HepG2 (cell line): ENCODE measurements at regions not wholly inside any gene's neighbourhood (a gene's known extent, or its start where the extent isn't known, plus 50 kb on each side); places are given as distances from the start of the nearest gene placed in this dataset.
"Not testable (repeated sequence)": the region's sequence is repeated elsewhere in the genome, so short reads cannot be mapped to it uniquely, and the experiment has no call there.

ENCODE experiments used
- FOXA1 ChIP-seq, 2 experiments: fragments of 450-650 bp in 1 of 2; sonication (generic) in 1 of 2; formaldehyde crosslinking in 1 of 2; IDR thresholded peaks; 2 replicates each; pipeline versions ENCODE4 v1.4.0 to v1.6.1; 2016 to 2020; ENCODE audit warnings: missing genetic modification reagents in 1 of 2
- HDAC2 ChIP-seq: sonication (generic); formaldehyde crosslinking; IDR thresholded peaks from 2 replicates; pipeline ENCODE4 v1.4.0; 2020; ENCODE audit warnings: missing genetic modification reagents
- HMG20A ChIP-seq: IDR thresholded peaks from 2 replicates; pipeline ENCODE4 v1.6.1; 2016; ENCODE audit warnings: borderline replicate concordance
- SIX1 ChIP-seq: sonication (generic); formaldehyde crosslinking; IDR thresholded peaks from 2 replicates; pipeline ENCODE4 v1.4.0; 2020; ENCODE audit warnings: missing genetic modification reagents, borderline replicate concordance
- SOX13 ChIP-seq, 3 experiments: fragments of 450-650 bp in 1 of 3; sonication (generic) in 1 of 3; formaldehyde crosslinking in 1 of 3; IDR thresholded peaks in 2 of 3; conservative IDR thresholded peaks in 1 of 3; 2 replicates each; pipeline versions ENCODE4 v1.5.0 to v1.6.1; 2016 to 2020; ENCODE audit warnings: antibody characterized with exemption in 1 of 3, mild to moderate bottlenecking in 1 of 3, missing compliant biosample characterization in 1 of 3, missing genetic modification reagents in 1 of 3, moderate library complexity in 1 of 3
- TCF7 ChIP-seq: sonication (generic); IDR thresholded peaks from 2 replicates; pipeline ENCODE4 v1.6.1; 2016; ENCODE audit warnings: antibody characterized with exemption, low read depth
- TF ChIP-seq, protein P1 (sequence below): sonication (generic); formaldehyde crosslinking; IDR thresholded peaks from 2 replicates; pipeline ENCODE4 v1.5.1; 2020; ENCODE audit warnings: mild to moderate bottlenecking, missing genetic modification reagents, borderline replicate concordance
- TF ChIP-seq, protein P2 (sequence below): sonication (generic); formaldehyde crosslinking; IDR thresholded peaks from 2 replicates; pipeline ENCODE4 v1.9.0; 2022; ENCODE audit warnings: low read depth, missing genetic modification reagents
- TF ChIP-seq, protein P3 (sequence below): sonication (generic); formaldehyde crosslinking; IDR thresholded peaks from 2 replicates; pipeline ENCODE4 v1.8.0; 2022; ENCODE audit warnings: mild to moderate bottlenecking, missing genetic modification reagents
- TF ChIP-seq, protein P4 (sequence below): IDR thresholded peaks from 2 replicates; pipeline ENCODE4 v1.4.0; 2020; ENCODE audit warnings: mild to moderate bottlenecking, missing genetic modification reagents
- TF ChIP-seq, protein P5 (sequence below): sonication (generic); formaldehyde crosslinking; conservative IDR thresholded peaks from 2 replicates; pipeline ENCODE4 v1.4.0; 2020; ENCODE audit warnings: mild to moderate bottlenecking, missing genetic modification reagents, moderate library complexity

DNA sequence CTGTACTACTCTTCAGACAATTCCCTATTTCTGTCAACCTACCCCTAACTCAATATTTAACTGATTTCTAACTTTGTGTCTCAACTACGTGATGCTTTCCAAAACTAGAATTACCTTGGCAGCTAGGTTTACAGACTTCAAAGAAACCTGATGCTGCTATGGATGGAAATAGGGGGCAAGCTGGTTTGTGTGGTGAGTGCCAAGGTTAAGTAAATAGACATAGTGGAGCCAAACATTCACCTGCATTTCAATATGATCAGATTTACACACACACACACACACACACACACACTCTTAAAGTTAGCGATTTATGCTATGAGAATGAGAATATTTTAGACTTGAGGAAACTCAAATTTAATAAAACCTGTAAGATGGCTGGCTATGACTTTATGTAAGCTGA, 52.1 kb upstream of the POMZP3 start (continued):
- TF ChIP-seq, protein P1, sequence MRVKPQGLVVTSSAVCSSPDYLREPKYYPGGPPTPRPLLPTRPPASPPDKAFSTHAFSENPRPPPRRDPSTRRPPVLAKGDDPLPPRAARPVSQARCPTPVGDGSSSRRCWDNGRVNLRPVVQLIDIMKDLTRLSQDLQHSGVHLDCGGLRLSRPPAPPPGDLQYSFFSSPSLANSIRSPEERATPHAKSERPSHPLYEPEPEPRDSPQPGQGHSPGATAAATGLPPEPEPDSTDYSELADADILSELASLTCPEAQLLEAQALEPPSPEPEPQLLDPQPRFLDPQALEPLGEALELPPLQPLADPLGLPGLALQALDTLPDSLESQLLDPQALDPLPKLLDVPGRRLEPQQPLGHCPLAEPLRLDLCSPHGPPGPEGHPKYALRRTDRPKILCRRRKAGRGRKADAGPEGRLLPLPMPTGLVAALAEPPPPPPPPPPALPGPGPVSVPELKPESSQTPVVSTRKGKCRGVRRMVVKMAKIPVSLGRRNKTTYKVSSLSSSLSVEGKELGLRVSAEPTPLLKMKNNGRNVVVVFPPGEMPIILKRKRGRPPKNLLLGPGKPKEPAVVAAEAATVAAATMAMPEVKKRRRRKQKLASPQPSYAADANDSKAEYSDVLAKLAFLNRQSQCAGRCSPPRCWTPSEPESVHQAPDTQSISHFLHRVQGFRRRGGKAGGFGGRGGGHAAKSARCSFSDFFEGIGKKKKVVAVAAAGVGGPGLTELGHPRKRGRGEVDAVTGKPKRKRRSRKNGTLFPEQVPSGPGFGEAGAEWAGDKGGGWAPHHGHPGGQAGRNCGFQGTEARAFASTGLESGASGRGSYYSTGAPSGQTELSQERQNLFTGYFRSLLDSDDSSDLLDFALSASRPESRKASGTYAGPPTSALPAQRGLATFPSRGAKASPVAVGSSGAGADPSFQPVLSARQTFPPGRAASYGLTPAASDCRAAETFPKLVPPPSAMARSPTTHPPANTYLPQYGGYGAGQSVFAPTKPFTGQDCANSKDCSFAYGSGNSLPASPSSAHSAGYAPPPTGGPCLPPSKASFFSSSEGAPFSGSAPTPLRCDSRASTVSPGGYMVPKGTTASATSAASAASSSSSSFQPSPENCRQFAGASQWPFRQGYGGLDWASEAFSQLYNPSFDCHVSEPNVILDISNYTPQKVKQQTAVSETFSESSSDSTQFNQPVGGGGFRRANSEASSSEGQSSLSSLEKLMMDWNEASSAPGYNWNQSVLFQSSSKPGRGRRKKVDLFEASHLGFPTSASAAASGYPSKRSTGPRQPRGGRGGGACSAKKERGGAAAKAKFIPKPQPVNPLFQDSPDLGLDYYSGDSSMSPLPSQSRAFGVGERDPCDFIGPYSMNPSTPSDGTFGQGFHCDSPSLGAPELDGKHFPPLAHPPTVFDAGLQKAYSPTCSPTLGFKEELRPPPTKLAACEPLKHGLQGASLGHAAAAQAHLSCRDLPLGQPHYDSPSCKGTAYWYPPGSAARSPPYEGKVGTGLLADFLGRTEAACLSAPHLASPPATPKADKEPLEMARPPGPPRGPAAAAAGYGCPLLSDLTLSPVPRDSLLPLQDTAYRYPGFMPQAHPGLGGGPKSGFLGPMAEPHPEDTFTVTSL (CRISPR knock-in tag): 0 out of 2 replicates have a peak, but pooled peaks have one; percentile 17
- TF ChIP-seq, protein P2, sequence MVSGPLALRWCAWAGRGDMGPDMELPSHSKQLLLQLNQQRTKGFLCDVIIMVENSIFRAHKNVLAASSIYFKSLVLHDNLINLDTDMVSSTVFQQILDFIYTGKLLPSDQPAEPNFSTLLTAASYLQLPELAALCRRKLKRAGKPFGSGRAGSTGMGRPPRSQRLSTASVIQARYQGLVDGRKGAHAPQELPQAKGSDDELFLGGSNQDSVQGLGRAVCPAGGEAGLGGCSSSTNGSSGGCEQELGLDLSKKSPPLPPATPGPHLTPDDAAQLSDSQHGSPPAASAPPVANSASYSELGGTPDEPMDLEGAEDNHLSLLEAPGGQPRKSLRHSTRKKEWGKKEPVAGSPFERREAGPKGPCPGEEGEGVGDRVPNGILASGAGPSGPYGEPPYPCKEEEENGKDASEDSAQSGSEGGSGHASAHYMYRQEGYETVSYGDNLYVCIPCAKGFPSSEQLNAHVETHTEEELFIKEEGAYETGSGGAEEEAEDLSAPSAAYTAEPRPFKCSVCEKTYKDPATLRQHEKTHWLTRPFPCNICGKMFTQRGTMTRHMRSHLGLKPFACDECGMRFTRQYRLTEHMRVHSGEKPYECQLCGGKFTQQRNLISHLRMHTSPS (CRISPR knock-in tag): peak; percentile 46; the same call in 1 of the 2 replicates
- TF ChIP-seq FOXA1 (IDR thresholded peaks at IDR 0.05) (peak; percentile 24; the same call in 1 of the 2 replicates), FOXA1 (CRISPR knock-in tag; IDR thresholded peaks at IDR 0.05) (peak; percentile 12; the same call in 1 of the 2 replicates), SOX13 (CRISPR knock-in tag; conservative IDR thresholded peaks at IDR 0.05 in 1 of 2, IDR thresholded peaks at IDR 0.05 in 1 of 2) (peak in 1 of 2 experiments; percentile 32; a peak in 1 of 4 replicates), HMG20A (CRISPR knock-in tag) (peak; percentile 38; the same call in 1 of the 2 replicates), SIX1 (CRISPR knock-in tag) (peak; percentile 66; the same call in 1 of the 2 replicates), HDAC2 (CRISPR knock-in tag) (peak; percentile 16; the same call in 1 of the 2 replicates), TCF7 (peak; percentile 77)
- not testable (repeated sequence) for TF ChIP-seq SOX13 (IDR thresholded peaks at IDR 0.05)
- TF ChIP-seq, protein P3, sequence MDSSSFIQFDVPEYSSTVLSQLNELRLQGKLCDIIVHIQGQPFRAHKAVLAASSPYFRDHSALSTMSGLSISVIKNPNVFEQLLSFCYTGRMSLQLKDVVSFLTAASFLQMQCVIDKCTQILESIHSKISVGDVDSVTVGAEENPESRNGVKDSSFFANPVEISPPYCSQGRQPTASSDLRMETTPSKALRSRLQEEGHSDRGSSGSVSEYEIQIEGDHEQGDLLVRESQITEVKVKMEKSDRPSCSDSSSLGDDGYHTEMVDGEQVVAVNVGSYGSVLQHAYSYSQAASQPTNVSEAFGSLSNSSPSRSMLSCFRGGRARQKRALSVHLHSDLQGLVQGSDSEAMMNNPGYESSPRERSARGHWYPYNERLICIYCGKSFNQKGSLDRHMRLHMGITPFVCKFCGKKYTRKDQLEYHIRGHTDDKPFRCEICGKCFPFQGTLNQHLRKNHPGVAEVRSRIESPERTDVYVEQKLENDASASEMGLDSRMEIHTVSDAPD: 0 out of 2 replicates have a peak, but pooled peaks have one; percentile 36
- TF ChIP-seq, protein P4, sequence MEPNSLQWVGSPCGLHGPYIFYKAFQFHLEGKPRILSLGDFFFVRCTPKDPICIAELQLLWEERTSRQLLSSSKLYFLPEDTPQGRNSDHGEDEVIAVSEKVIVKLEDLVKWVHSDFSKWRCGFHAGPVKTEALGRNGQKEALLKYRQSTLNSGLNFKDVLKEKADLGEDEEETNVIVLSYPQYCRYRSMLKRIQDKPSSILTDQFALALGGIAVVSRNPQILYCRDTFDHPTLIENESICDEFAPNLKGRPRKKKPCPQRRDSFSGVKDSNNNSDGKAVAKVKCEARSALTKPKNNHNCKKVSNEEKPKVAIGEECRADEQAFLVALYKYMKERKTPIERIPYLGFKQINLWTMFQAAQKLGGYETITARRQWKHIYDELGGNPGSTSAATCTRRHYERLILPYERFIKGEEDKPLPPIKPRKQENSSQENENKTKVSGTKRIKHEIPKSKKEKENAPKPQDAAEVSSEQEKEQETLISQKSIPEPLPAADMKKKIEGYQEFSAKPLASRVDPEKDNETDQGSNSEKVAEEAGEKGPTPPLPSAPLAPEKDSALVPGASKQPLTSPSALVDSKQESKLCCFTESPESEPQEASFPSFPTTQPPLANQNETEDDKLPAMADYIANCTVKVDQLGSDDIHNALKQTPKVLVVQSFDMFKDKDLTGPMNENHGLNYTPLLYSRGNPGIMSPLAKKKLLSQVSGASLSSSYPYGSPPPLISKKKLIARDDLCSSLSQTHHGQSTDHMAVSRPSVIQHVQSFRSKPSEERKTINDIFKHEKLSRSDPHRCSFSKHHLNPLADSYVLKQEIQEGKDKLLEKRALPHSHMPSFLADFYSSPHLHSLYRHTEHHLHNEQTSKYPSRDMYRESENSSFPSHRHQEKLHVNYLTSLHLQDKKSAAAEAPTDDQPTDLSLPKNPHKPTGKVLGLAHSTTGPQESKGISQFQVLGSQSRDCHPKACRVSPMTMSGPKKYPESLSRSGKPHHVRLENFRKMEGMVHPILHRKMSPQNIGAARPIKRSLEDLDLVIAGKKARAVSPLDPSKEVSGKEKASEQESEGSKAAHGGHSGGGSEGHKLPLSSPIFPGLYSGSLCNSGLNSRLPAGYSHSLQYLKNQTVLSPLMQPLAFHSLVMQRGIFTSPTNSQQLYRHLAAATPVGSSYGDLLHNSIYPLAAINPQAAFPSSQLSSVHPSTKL (CRISPR knock-in tag): peak; percentile 71
- TF ChIP-seq, protein P5, sequence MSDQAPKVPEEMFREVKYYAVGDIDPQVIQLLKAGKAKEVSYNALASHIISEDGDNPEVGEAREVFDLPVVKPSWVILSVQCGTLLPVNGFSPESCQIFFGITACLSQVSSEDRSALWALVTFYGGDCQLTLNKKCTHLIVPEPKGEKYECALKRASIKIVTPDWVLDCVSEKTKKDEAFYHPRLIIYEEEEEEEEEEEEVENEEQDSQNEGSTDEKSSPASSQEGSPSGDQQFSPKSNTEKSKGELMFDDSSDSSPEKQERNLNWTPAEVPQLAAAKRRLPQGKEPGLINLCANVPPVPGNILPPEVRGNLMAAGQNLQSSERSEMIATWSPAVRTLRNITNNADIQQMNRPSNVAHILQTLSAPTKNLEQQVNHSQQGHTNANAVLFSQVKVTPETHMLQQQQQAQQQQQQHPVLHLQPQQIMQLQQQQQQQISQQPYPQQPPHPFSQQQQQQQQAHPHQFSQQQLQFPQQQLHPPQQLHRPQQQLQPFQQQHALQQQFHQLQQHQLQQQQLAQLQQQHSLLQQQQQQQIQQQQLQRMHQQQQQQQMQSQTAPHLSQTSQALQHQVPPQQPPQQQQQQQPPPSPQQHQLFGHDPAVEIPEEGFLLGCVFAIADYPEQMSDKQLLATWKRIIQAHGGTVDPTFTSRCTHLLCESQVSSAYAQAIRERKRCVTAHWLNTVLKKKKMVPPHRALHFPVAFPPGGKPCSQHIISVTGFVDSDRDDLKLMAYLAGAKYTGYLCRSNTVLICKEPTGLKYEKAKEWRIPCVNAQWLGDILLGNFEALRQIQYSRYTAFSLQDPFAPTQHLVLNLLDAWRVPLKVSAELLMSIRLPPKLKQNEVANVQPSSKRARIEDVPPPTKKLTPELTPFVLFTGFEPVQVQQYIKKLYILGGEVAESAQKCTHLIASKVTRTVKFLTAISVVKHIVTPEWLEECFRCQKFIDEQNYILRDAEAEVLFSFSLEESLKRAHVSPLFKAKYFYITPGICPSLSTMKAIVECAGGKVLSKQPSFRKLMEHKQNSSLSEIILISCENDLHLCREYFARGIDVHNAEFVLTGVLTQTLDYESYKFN: peak; percentile 50; the same call in 1 of the 2 replicates
